NT2/D1 (cell line): ENCODE measurements at regions not wholly inside any gene's neighbourhood (a gene's known extent, or its start where the extent isn't known, plus 50 kb on each side); places are given as distances from the start of the nearest gene placed in this dataset.

ENCODE experiments used
- DNase-seq: peaks from one replicate; pipeline ENCODE4 v3.0.0-alpha.2; 2011; ENCODE audit warnings: low read depth, low spot score
- H3K27me3 ChIP-seq: 2 replicates; pipeline ENCODE4 v1.6.0; 2011; ENCODE audit warnings: mild to moderate bottlenecking; ENCODE audit not compliant: insufficient read length, insufficient read depth
- H3K36me3 ChIP-seq: 2 replicates; pipeline ENCODE4 v1.6.1; 2011; ENCODE audit warnings: mild to moderate bottlenecking, low read length, mixed read lengths; ENCODE audit not compliant: insufficient read depth, insufficient read length
- H3K4me1 ChIP-seq: 2 replicates; pipeline ENCODE4 v1.5.1; 2011; ENCODE audit not compliant: insufficient read depth, insufficient read length
- H3K4me3 ChIP-seq: 2 replicates; pipeline ENCODE4 v1.5.1; 2011; ENCODE audit warnings: low read depth; ENCODE audit not compliant: insufficient read length
- H3K9ac ChIP-seq: 2 replicates; pipeline ENCODE4 v1.6.0; 2011; ENCODE audit warnings: low read depth; ENCODE audit not compliant: insufficient read length
- H3K9me3 ChIP-seq: 2 replicates; pipeline ENCODE4 v1.5.1; 2011; ENCODE audit warnings: mild to moderate bottlenecking, low read length; ENCODE audit not compliant: insufficient read depth
- SUZ12 ChIP-seq: IDR thresholded peaks from 2 replicates; pipeline ENCODE4 v1.6.1; 2011; ENCODE audit not compliant: insufficient read length, insufficient read depth; ENCODE audit errors: extremely low read depth
- YY1 ChIP-seq: IDR thresholded peaks from 2 replicates; pipeline ENCODE4 v1.6.1; 2011; ENCODE audit not compliant: insufficient read length, insufficient read depth
- ZNF274 ChIP-seq: IDR thresholded peaks from 2 replicates; pipeline ENCODE4 v1.6.1; 2011; ENCODE audit warnings: mild to moderate bottlenecking, low read depth, low read length

DNA sequence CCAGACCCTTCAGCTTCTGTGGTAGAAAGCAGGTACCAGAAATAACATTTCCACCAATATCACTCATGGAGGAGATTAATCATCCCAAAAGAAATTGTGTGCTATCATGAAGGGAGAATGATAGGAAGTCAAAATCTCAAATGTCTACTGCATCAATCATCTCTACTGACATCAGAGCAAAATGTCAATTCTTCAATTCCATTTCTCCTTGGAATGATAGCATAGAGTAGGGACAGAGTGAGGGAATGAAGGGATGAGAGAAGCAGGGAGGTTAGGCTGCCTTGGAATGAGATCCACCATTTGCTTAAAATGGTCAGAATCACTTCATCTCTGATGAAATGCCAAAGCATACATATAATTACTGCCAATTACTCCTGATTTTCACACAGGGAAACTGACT is 371.8 kb upstream of the ACVR2A start:
- no peaks in the 10 kb centered on the region for H3K27me3 ChIP-seq

DNA sequence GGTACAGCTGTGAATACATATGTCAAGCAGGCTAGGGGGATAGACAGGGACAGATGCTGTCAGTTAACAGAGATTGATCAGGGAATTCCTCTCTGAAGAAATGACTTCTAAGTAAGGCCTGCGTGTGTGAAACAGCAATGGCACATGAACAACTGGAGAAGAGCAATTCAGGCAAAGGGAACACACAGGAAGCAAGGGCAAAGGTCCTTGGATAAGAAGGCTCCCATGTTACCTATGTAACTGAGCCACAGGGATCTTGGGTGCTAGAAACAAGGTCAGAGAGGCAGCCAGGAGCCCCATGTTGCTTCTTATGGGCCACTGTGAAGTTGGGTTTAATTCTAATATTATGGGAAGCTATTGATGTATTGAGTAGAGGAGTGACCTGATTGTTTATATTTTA is 373.7 kb upstream of the ACVR2A start:
- peaks cover 4% of the 10 kb centered on the region for H3K4me1 ChIP-seq
- H3K4me3 ChIP-seq = no peak overlapping the region
- no peaks in the 10 kb centered on the region for H3K36me3 ChIP-seq
- DNase-seq = no peak
- no peaks in the 10 kb centered on the region for H3K9me3 ChIP-seq
- no peak overlapping the region for H3K9ac ChIP-seq
- H3K27me3 ChIP-seq = no peaks in the 10 kb centered on the region
- TF ChIP-seq YY1 = no peak
- TF ChIP-seq ZNF274 = no peak
- no peak for TF ChIP-seq SUZ12

More for the DNA sequence above, 371.8 kb upstream of the ACVR2A start:
- H3K4me3 ChIP-seq = no peak overlapping the region
- H3K9me3 ChIP-seq = no peaks in the 10 kb centered on the region
- H3K36me3 ChIP-seq = no peaks in the 10 kb centered on the region
- peaks cover 4% of the 10 kb centered on the region for H3K4me1 ChIP-seq
- DNase-seq = no peak
- H3K9ac ChIP-seq = no peak overlapping the region
- TF ChIP-seq YY1 = no peak
- TF ChIP-seq SUZ12 = no peak
- TF ChIP-seq ZNF274 = no peak

DNA sequence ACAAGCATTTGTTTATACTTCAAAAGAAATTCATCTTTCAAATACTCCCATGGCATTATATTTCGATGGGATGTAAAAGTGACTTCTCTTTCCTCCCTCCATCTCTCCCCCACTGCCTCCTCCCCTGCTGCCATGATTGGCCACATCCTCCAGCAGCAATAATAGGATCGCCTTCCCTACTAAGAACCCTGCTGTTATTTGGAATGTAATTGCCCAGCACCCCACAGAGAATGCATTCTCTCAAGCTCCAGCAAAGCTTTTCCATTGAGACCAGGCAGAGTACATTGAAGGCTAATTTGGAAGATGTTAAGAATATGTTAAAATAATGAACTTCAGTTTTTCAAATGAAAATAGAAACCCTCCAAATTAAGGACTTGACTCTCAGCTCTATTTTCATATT is 375.4 kb upstream of the ACVR2A start:
- no peak overlapping the region for H3K9ac ChIP-seq
- no peaks in the 10 kb centered on the region for H3K27me3 ChIP-seq
- H3K4me3 ChIP-seq = no peak overlapping the region
- peaks cover 4% of the 10 kb centered on the region for H3K4me1 ChIP-seq
- no peaks in the 10 kb centered on the region for H3K9me3 ChIP-seq
- TF ChIP-seq YY1 = no peak
- no peak for TF ChIP-seq ZNF274
- no peak for TF ChIP-seq SUZ12
- no peaks in the 10 kb centered on the region for H3K36me3 ChIP-seq
- DNase-seq = peak; percentile 84

DNA sequence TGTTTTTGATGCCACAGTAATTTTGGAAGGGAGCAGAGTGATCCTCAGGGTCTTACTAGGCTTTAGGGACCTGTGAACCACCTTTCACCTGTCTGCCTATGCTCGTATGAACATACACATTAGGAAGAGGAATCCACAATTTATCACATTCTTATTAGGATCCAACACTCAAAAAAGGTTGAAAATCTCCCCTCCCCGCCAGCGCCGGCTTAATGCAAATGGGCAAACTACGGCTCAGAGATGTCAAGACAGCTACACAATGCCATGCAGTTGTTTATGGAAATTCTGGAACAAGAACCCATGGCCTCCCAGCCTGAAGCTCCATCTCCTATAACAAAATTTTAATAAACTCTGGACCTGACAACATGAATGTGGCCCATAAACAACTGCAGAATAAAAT is 375.9 kb upstream of the ACVR2A start:
- H3K36me3 ChIP-seq = no peaks in the 10 kb centered on the region
- peaks cover 4% of the 10 kb centered on the region for H3K4me1 ChIP-seq
- no peak overlapping the region for H3K4me3 ChIP-seq
- no peak for DNase-seq
- TF ChIP-seq YY1 (no peak), ZNF274 (no peak), SUZ12 (no peak)
- H3K27me3 ChIP-seq = no peaks in the 10 kb centered on the region
- H3K9ac ChIP-seq = no peak overlapping the region
- no peaks in the 10 kb centered on the region for H3K9me3 ChIP-seq

DNA sequence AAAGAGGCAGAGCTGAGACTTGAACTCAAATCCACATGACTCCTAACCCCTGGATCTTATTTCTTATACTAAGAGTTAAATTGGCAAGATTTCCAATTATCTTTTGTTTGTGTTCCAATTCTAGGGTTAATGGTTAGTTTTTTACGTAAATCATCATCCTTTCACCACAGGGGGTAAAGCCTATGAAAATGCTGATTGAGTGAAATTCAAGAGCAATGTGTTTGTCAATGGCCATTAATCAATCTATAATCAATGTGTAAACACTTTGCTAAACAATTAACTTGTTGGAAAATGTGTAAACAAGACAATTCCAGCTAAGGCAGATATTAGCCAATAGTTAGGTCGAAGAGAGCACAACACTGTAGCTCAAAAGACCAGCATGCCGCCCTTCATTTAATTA is 376.5 kb upstream of the ACVR2A start:
- H3K4me1 ChIP-seq = peaks cover 4% of the 10 kb centered on the region
- no peaks in the 10 kb centered on the region for H3K36me3 ChIP-seq
- H3K9ac ChIP-seq = no peak overlapping the region
- H3K4me3 ChIP-seq = no peak overlapping the region
- TF ChIP-seq SUZ12 (no peak), YY1 (no peak), ZNF274 (no peak)
- H3K27me3 ChIP-seq = no peaks in the 10 kb centered on the region
- DNase-seq = no peak
- H3K9me3 ChIP-seq = no peaks in the 10 kb centered on the region

DNA sequence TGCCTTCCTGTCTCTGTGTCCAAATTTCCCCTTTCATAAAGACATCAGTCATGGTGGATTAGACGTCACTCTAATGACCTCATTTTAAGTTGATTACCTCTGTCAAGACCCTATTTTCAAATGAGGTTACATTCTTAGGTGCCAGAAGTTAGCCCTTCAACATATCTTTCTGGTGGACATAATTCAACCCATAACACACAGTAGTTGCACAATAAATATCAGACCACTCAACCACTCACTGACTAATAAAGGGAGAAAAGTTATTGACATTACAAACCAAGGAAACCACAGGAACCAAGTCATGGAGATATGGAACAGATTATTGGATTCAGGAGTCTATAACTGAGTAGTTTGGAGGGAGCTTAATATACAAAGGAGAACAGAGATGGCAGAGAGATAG is 377.4 kb upstream of the ACVR2A start:
- H3K9ac ChIP-seq = no peak overlapping the region
- DNase-seq = no peak
- H3K27me3 ChIP-seq = no peaks in the 10 kb centered on the region
- no peak for TF ChIP-seq ZNF274
- no peak for TF ChIP-seq SUZ12
- no peak for TF ChIP-seq YY1
- no peaks in the 10 kb centered on the region for H3K36me3 ChIP-seq
- no peaks in the 10 kb centered on the region for H3K9me3 ChIP-seq
- H3K4me3 ChIP-seq = no peak overlapping the region
- H3K4me1 ChIP-seq = peaks cover 4% of the 10 kb centered on the region

DNA sequence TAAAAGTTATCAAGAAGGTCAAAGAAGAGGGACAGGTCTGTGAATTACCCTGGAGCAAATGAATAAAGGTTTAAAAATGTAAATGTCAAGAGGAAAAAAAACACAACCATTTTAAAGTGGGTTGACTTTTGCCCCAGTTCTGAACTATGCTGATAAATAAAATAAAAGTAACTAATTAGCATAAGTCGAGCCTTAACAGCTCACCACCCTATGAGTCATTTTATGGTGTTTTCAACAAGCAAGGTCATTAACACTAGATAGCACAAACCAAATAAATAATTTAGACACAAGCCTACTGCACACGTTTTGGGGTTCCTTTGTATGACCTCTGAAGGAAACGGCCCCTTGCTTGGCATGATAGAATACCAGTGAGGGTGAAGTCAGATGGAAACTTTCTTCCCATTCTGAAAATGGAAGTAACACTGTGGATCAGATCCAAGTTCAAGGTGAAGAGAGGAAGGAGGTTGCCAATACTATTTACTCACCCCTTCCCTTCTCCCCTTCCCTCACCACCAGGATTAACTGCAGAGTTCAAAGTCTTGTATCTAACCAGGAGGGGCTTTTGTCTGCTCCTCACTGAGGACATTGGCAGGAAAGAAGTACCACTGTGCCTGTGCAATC is 380.0 kb upstream of the ACVR2A start:
- peaks cover 4% of the 10 kb centered on the region for H3K4me1 ChIP-seq
- H3K9me3 ChIP-seq = no peaks in the 10 kb centered on the region
- no peaks in the 10 kb centered on the region for H3K36me3 ChIP-seq
- DNase-seq = no peak
- no peak overlapping the region for H3K9ac ChIP-seq
- H3K27me3 ChIP-seq = no peaks in the 10 kb centered on the region
- H3K4me3 ChIP-seq = no peak overlapping the region
- TF ChIP-seq ZNF274 = no peak
